Kidney epithelial cell (primary cell): ENCODE measurements at regions not wholly inside any gene's neighbourhood (a gene's known extent, or its start where the extent isn't known, plus 50 kb on each side); places are given as distances from the start of the nearest gene placed in this dataset.

Experiments
- DNase-seq: peaks from one replicate; pipeline ENCODE4 v3.0.0-alpha.2; 2010; ENCODE audit warnings: low read depth
- H3K27me3 ChIP-seq: 2 replicates; pipeline ENCODE4 v1.6.0; 2011; ENCODE audit warnings: low read length; ENCODE audit not compliant: control insufficient read depth, insufficient read depth
- H3K36me3 ChIP-seq: 2 replicates; pipeline ENCODE4 v1.5.1; 2011; ENCODE audit warnings: low read length; ENCODE audit not compliant: control insufficient read depth, insufficient read depth
- H3K4me3 ChIP-seq: 2 replicates; pipeline ENCODE4 v1.5.1; 2011; ENCODE audit warnings: low read depth, mild to moderate bottlenecking, control low read depth, low read length
- TF ChIP-seq, protein P1 (sequence below): IDR thresholded peaks from 2 replicates; pipeline ENCODE4 v1.5.1; 2011; ENCODE audit warnings: mild to moderate bottlenecking, moderate library complexity, low read length, control low read depth, inconsistent platforms; ENCODE audit not compliant: insufficient read depth, poor library complexity, severe bottlenecking

DNA sequence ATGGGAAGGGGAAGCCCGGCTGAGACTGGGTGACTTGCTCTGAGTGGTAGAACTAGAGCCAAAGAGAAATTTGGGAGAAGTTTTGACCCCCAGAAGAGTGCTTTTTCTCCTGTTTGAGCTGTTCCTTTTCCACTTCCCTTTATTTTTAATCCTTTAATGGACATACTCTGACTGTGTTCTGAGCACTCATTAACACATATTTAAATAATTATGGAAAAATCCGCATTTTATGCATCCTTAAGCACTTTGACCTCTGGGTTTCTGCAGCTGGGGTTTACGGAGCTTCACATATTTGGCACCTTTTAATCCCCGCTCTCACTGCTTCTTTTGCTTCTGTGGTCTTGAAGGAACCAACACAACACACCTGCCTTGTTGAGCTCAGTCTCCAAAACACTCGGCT is 114.7 kb downstream of the FOXL1 start:
- Histone ChIP-seq H3K27me3 (no peaks in the 10 kb centered on the region), H3K36me3 (no peaks in the 10 kb centered on the region), H3K4me3 (no peak overlapping the region)
- DNase-seq: no peak
- TF ChIP-seq, protein P1, sequence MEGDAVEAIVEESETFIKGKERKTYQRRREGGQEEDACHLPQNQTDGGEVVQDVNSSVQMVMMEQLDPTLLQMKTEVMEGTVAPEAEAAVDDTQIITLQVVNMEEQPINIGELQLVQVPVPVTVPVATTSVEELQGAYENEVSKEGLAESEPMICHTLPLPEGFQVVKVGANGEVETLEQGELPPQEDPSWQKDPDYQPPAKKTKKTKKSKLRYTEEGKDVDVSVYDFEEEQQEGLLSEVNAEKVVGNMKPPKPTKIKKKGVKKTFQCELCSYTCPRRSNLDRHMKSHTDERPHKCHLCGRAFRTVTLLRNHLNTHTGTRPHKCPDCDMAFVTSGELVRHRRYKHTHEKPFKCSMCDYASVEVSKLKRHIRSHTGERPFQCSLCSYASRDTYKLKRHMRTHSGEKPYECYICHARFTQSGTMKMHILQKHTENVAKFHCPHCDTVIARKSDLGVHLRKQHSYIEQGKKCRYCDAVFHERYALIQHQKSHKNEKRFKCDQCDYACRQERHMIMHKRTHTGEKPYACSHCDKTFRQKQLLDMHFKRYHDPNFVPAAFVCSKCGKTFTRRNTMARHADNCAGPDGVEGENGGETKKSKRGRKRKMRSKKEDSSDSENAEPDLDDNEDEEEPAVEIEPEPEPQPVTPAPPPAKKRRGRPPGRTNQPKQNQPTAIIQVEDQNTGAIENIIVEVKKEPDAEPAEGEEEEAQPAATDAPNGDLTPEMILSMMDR: no peak

DNA sequence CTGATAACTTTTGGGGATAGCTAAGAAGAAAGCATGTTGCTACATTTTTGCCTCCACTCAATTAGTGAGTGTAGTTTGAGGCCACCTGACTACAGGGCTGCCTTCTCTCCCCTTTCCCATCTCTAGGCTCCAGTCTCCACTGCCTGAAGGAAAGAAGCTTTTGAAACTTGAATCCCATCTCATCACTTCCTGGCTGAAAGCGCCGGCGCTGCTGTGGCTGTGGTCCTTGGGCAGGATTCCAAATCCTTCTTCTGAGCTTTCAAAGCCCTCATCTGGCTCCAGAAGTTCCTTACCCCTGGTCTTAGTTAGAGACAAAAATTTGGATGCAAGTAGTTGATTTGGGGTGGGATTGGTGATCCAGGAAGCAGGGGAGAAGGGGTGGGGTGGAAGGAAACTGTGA is 119.4 kb downstream of the FOXL1 start:
- Histone ChIP-seq H3K27me3 (no peaks in the 10 kb centered on the region), H3K36me3 (no peaks in the 10 kb centered on the region), H3K4me3 (no peak overlapping the region)
- DNase-seq: no peak
- TF ChIP-seq, protein P1: no peak

DNA sequence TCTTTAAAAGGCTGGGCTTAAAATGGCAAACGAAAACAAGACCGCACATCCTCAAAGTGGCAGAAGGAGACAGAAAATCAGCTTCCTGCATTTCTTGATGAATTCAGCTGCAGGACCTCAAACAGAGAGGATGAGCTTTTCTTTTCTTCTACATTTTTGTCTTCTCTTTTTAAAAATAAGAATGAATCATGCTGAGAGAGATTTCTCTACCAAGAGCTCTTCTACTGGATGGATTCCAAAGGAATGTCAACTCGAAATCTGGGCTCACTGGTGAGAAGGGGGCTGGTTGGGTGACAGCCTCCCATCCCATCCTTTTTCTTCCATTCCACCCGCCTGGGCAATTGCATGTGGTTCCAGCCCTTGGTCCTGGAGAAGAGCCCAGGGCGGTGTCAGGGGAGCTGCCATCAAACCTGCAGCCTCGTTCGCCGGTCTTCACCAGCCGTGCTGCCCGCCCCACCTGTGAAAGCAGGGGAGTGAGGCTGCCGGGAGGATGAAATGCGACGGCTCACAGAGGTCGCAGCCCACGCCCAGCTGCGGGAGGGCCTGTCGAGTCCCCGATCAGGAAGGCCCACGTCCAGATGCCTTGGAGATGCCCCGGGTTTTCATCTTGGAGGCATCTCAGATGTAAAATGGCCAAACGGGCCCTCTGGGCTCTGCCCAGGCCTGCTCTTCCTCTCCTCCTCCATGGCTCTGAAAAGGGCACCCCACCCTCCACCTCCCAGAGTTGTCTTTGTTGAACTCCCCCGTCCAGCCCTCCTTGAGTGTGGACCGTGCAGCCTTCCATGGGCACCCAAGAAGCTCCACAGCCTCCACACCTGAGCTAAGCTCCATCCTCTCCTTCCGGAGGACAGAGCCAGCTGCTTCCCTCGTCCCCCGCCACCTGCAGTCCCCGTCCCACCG is 121.9 kb downstream of the FOXL1 start:
- no peaks in the 10 kb centered on the region for H3K27me3 ChIP-seq
- no peak for DNase-seq
- H3K4me3 ChIP-seq: no peak overlapping the region
- TF ChIP-seq, protein P1: no peak
- H3K36me3 ChIP-seq: no peaks in the 10 kb centered on the region

DNA sequence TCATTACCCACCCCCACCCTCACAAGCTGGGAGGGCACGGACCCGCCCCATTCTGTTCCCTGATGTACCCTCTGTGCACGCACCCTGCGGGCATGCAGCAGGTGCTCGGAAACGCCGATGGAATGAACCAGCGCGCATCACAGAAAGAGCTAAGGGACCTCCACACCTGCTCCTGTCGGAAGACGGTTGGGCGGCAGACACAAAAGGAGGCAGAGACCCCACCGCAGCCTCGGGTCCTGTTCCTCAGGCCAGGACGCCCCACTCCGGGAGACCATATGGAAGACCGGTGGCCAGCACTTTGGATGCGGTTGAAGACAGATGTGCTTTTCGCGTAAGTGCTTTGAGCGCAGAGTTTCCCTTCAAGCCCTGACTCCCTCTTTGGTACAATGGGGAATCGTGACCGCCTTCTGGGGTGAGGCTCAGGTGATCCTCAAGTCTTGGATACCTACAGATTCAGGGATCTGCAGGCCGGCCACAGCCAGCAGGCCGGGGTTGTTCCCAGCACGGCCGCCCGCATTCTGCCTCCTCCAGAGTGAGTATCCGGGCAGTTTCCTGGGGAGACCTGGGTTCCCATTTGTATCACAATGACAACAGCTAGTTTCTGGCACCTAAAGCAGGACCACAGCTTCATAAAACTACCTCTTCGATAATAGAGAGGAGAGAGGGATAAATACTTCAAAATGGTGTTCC is 123.1 kb downstream of the FOXL1 start:
- Histone ChIP-seq H3K4me3 (no peak overlapping the region), H3K36me3 (no peaks in the 10 kb centered on the region), H3K27me3 (no peaks in the 10 kb centered on the region)
- TF ChIP-seq, protein P1: no peak
- DNase-seq: no peak

DNA sequence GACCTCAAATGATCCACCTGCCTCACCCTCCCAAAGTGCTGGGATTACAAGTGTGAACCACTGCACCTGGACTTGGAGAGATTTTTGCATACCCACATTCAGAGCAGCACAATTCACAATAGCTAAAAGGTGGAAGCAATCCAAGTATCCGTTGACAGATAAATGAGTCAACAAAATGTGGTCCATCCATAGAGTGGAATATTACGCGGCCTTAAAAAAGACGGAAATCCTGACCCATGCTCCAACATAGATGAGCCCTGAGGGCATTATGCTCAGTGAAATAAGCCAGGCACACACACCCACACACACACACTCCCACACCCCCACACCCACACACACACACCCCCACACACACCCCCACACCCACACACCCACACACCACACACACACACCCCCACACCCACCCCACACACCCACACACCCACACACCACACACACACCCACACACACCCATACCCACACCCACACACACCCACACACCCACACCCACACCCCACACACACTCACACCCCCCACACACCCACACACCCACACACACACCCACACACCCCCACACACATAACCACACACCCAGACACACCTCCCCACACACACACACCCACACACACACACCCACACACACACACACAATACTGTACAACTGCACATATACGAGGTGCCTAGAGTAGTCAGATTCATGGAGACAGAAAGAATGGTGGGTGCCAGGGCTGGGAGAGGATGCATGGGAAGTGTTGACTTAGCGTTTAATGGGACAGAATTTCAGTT is 124.7 kb downstream of the FOXL1 start:
- H3K36me3 ChIP-seq: no peaks in the 10 kb centered on the region
- TF ChIP-seq, protein P1: no peak
- DNase-seq: no peak
- no peak overlapping the region for H3K4me3 ChIP-seq
- no peaks in the 10 kb centered on the region for H3K27me3 ChIP-seq
